Erythroblast (primary cell): ENCODE measurements at regions not wholly inside any gene's neighbourhood (a gene's known extent, or its start where the extent isn't known, plus 50 kb on each side); places are given as distances from the start of the nearest gene placed in this dataset.

Experiments
- GATA1 ChIP-seq: IDR thresholded peaks from 2 replicates; pipeline ENCODE4 v1.6.1; 2011; ENCODE audit warnings: low read depth, mild to moderate bottlenecking, control low read depth, low read length, moderate library complexity
- POLR2A ChIP-seq: IDR thresholded peaks from 2 replicates; pipeline ENCODE4 v1.6.1; 2011; ENCODE audit warnings: mild to moderate bottlenecking, low read length

DNA sequence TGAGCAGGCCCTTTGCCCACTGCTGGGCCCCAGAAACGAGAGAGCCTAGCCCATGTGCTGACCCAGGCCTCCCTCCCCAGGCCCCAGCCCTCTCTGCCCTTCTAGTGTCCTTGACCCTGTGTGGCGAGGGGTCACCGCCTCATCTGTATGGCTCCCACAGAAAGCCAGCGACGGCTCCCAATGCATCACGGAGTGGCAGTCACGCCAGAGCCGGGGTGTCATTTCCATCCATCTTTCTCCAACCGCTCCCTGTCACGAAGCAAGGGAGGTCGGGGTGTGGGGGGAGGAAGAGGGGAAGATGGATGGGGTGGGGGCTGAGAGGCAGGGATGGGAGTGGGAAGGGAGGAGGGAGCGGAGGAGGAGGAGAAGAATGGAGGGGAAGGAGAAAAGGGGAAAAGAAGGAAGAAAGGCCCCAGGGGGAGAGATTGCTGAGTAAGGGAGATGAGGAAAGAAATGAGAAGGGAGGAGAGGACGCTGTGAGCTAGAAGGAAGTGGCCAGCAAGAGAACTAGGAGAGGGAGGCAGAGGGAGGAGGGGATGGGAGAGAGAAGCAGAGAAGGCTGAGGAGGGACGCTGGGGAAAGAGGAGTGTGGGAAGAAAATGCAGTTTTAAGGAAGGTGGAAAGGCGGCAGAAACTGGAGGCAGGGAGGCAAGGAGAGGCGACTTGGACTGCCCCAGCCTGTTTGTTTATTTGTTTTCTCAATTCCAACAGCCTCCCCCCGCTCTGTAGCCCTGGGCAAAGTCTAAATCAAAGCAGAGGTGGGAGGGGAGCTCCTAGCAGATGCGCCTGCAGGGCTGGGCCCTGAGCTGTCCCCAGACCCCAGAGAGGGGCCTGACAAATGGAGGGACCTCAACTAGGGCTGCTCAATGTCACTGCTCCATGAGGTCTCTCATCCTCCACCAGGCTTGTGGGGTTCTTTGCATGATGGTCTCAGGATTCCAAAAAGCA is 75.5 kb upstream of the LHX5 start:
- TF ChIP-seq POLR2A (no peak), GATA1 (no peak)
